ENCODE measurements at regions not wholly inside any gene's neighbourhood (a gene's known extent, or its start where the extent isn't known, plus 50 kb on each side); places are given as distances from the start of the nearest gene placed in this dataset.

DNA sequence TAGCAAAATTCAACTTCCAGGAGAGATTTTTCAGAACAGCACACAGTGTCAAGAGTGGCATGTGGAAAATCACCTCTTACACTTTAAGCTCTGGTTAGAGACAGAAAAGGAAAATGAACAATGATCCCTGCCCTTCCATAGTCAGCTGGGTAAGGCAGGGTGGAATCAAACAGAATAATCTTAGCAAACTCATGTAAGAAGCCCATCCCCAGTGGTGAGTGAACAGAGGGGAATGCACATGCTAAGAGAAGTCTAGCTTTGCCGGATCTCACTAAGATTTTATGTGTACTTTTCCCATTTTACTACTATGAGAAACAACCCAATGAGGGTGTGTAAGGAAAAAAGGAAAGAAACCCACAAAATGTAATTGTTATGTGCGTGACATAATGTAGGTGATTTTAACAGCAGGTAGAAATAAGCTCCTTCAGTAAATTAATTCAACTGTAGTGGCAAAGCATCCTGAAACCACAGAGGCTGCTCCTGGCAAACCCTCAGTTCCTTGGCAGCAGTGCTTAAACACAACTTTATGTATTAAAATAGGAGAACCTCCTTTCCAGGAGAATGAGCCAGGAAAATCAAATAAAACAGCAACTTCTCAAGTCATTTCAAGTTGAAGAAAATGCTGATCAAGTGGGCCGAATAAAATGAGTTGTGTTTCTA, 366.0 kb upstream of the TRPC7 start:
- no peak overlapping the region for H3K9ac ChIP-seq
- no peaks in the 10 kb centered on the region for H3K4me1 ChIP-seq
- H4K20me1 ChIP-seq: no peaks in the 10 kb centered on the region
- H3K27me3 ChIP-seq: no peaks in the 10 kb centered on the region
- H3K4me2 ChIP-seq: no peak overlapping the region
- H3K36me3 ChIP-seq: no peaks in the 10 kb centered on the region
- H3K27ac ChIP-seq: no peak overlapping the region
- no peak overlapping the region for H3K4me3 ChIP-seq
- no peak for TF ChIP-seq Cebpa-rat (IDR thresholded peaks at IDR 0.05)
- no peaks in the 10 kb centered on the region for H3K9me3 ChIP-seq

DNA sequence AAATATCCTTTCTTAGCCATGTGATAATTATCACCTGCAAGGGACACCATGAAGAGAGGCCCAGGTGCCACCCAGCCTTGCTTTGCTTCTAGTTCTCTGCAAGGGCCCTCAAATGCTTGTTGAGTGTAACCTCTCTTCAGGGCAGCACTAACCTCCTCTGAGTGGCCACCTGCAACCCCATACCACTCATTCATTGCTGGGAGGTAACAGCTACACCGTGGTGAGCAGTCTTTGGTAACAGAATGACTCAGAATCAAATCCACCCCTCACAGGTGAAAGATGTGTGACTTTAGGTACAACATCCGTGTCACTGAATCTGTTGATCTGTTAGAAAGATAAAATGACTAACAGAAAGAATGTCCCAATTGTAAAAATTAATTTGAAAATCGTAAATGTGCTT, 365.1 kb upstream of the TRPC7 start:
- Histone ChIP-seq H4K20me1 (no peaks in the 10 kb centered on the region), H3K9me3 (no peaks in the 10 kb centered on the region), H3K36me3 (no peaks in the 10 kb centered on the region), H3K4me3 (no peak overlapping the region), H3K27me3 (no peaks in the 10 kb centered on the region), H3K9ac (no peak overlapping the region), H3K4me1 (no peaks in the 10 kb centered on the region), H3K4me2 (no peak overlapping the region), H3K27ac (no peak overlapping the region)
- TF ChIP-seq Cebpa-rat (IDR thresholded peaks at IDR 0.05): no peak

GRCh38 chr5:136729901-136730355, 364.6 kb upstream of the TRPC7 start:
- H3K9ac ChIP-seq: no peak overlapping the region
- no peaks in the 10 kb centered on the region for H4K20me1 ChIP-seq
- H3K4me1 ChIP-seq: no peaks in the 10 kb centered on the region
- no peak for TF ChIP-seq Cebpa-rat (IDR thresholded peaks at IDR 0.05)
- no peaks in the 10 kb centered on the region for H3K36me3 ChIP-seq
- no peak overlapping the region for H3K4me3 ChIP-seq
- H3K27me3 ChIP-seq: no peaks in the 10 kb centered on the region
- H3K27ac ChIP-seq: no peak overlapping the region
- no peak overlapping the region for H3K4me2 ChIP-seq
- no peaks in the 10 kb centered on the region for H3K9me3 ChIP-seq

DNA sequence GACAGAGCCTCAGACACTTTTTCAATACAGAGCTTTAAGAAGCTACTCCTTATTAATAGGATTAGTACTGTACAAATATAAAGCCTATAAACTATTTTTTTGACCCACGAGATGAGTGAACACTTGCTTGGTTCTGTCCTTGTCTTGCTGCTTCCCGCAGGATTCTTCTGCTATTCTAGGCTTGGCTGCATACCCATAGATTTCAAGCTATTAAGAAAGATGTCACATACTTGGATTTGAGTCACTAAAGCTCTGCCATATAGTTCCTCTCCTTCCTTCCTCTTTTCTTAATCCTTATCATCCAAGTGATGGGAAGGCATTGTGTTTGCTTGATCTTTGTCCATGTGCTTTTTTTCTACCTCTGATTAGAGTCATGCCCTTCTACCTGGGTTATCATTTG, 361.2 kb upstream of the TRPC7 start:
- no peaks in the 10 kb centered on the region for H4K20me1 ChIP-seq
- no peak for TF ChIP-seq Cebpa-rat (IDR thresholded peaks at IDR 0.05)
- H3K4me3 ChIP-seq: no peak overlapping the region
- no peak overlapping the region for H3K9ac ChIP-seq
- no peak overlapping the region for H3K27ac ChIP-seq
- H3K27me3 ChIP-seq: no peaks in the 10 kb centered on the region
- H3K36me3 ChIP-seq: no peaks in the 10 kb centered on the region
- no peaks in the 10 kb centered on the region for H3K9me3 ChIP-seq
- no peak overlapping the region for H3K4me2 ChIP-seq
- H3K4me1 ChIP-seq: no peaks in the 10 kb centered on the region

DNA sequence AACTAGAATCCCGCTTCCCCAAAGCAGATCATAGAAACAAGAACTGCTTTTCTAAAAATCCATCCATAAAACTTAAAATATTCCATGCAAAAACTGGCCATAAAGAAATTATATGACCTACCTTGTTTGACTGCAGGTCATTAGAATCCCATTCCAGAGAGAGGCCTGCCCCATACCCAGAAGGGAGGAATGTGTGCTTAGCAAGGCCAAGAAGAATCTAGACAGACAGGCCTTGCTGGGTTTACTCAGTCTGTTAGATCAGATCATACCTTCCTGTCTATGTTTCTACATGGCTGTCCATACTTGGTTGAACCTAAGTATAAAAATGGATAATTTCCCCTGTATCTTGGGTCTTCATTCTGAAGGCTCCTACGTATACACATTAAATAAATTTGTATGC, 358.8 kb upstream of the TRPC7 start:
- TF ChIP-seq Cebpa-rat (IDR thresholded peaks at IDR 0.05): no peak
- H3K9ac ChIP-seq: no peak overlapping the region

GRCh38 chr5:136722581-136722980, 357.2 kb upstream of the TRPC7 start:
- no peaks in the 10 kb centered on the region for H3K36me3 ChIP-seq
- TF ChIP-seq Cebpa-rat (IDR thresholded peaks at IDR 0.05): no peak

More for the DNA sequence above, 358.8 kb upstream of the TRPC7 start:
- no peaks in the 10 kb centered on the region for H3K4me1 ChIP-seq
- H3K4me3 ChIP-seq: no peak overlapping the region
- no peaks in the 10 kb centered on the region for H3K36me3 ChIP-seq
- no peak overlapping the region for H3K27ac ChIP-seq
- no peaks in the 10 kb centered on the region for H4K20me1 ChIP-seq
- no peaks in the 10 kb centered on the region for H3K27me3 ChIP-seq
- H3K9me3 ChIP-seq: no peaks in the 10 kb centered on the region
- H3K4me2 ChIP-seq: no peak overlapping the region

GRCh38 chr5:136722086-136722485, 356.7 kb upstream of the TRPC7 start:
- Histone ChIP-seq H3K4me3 (no peak overlapping the region), H4K20me1 (no peaks in the 10 kb centered on the region), H3K27ac (no peak overlapping the region), H3K9ac (no peak overlapping the region), H3K36me3 (no peaks in the 10 kb centered on the region), H3K27me3 (no peaks in the 10 kb centered on the region), H3K9me3 (no peaks in the 10 kb centered on the region), H3K4me2 (no peak overlapping the region), H3K4me1 (no peaks in the 10 kb centered on the region)
- no peak for TF ChIP-seq Cebpa-rat (IDR thresholded peaks at IDR 0.05)

More at GRCh38 chr5:136722581-136722980, 357.2 kb upstream of the TRPC7 start:
- Histone ChIP-seq H3K27ac (no peak overlapping the region), H3K4me2 (no peak overlapping the region), H4K20me1 (no peaks in the 10 kb centered on the region), H3K9ac (no peak overlapping the region), H3K9me3 (no peaks in the 10 kb centered on the region), H3K27me3 (no peaks in the 10 kb centered on the region), H3K4me3 (no peak overlapping the region), H3K4me1 (no peaks in the 10 kb centered on the region)

GRCh38 chr5:136720674-136721073, 355.3 kb upstream of the TRPC7 start:
- no peaks in the 10 kb centered on the region for H3K9me3 ChIP-seq
- H3K4me2 ChIP-seq: no peak overlapping the region
- no peaks in the 10 kb centered on the region for H3K36me3 ChIP-seq
- H4K20me1 ChIP-seq: no peaks in the 10 kb centered on the region
- H3K4me3 ChIP-seq: no peak overlapping the region
- no peak for TF ChIP-seq Cebpa-rat (IDR thresholded peaks at IDR 0.05)
- H3K27me3 ChIP-seq: no peaks in the 10 kb centered on the region
- no peak overlapping the region for H3K9ac ChIP-seq
- no peak overlapping the region for H3K27ac ChIP-seq
- no peaks in the 10 kb centered on the region for H3K4me1 ChIP-seq

- no peaks in the 10 kb centered on the region for H3K4me1 ChIP-seq
- no peak overlapping the region for H3K4me2 ChIP-seq
- no peaks in the 10 kb centered on the region for H4K20me1 ChIP-seq
- no peaks in the 10 kb centered on the region for H3K36me3 ChIP-seq
- H3K9me3 ChIP-seq: no peaks in the 10 kb centered on the region
- no peak overlapping the region for H3K4me3 ChIP-seq
- no peak overlapping the region for H3K27ac ChIP-seq
- H3K27me3 ChIP-seq: no peaks in the 10 kb centered on the region
- H3K9ac ChIP-seq: no peak overlapping the region
- TF ChIP-seq Cebpa-rat (IDR thresholded peaks at IDR 0.05): no peak
Observed at GRCh38 chr5:136717917-136718316, 352.6 kb upstream of the TRPC7 start.

DNA sequence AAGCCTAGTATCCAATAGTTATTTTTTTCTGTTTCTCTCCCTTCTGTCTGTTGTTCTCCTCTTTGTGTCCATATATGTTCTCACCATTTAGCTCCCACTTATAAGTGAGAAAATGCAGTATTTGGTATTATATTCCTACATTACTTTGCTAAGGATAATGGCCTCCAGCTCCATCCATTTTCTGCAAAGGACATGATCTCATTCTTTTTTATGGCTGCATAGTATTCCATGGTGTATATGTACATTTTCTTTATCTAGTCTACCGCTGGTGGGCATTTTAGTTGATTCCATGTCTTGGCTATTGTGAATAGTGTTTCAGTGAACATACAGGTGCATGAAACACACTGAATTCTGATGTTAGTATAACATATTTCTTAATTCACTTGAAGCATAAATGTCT, 348.9 kb upstream of the TRPC7 start:
- Histone ChIP-seq H3K9me3 (no peaks in the 10 kb centered on the region), H3K4me3 (no peak overlapping the region), H3K9ac (no peak overlapping the region), H4K20me1 (no peaks in the 10 kb centered on the region), H3K4me1 (no peaks in the 10 kb centered on the region), H3K27me3 (no peaks in the 10 kb centered on the region), H3K36me3 (no peaks in the 10 kb centered on the region), H3K4me2 (no peak overlapping the region), H3K27ac (no peak overlapping the region)
- no peak for TF ChIP-seq Cebpa-rat (IDR thresholded peaks at IDR 0.05)

DNA sequence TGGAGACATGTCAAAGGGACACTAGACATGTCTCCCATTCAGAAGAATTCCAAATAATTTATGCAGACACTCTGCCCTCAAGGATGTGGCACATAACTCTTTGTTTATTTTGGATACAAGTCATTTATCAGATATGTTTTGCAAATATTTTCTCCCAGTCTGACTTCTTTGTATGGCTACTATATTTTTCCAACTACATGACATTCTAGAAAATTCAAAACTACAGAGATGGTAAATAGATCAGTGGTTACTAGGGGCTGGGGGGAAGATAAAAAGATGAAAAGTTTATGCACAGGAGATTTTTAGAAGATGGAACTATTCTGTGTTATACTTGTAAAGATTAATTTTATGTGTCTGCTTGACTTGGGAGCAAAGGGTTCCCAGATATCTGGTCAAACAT, 347.3 kb upstream of the TRPC7 start:
- no peak for TF ChIP-seq Cebpa-rat (IDR thresholded peaks at IDR 0.05)
- Histone ChIP-seq H3K27me3 (no peaks in the 10 kb centered on the region), H3K4me3 (no peak overlapping the region), H3K9me3 (no peaks in the 10 kb centered on the region), H3K9ac (no peak overlapping the region), H4K20me1 (no peaks in the 10 kb centered on the region), H3K27ac (no peak overlapping the region), H3K4me2 (no peak overlapping the region), H3K4me1 (no peaks in the 10 kb centered on the region), H3K36me3 (no peaks in the 10 kb centered on the region)

Data from BLaER1 (cell line).